IMR-90 (cell line): ENCODE measurements at regions not wholly inside any gene's neighbourhood (a gene's known extent, or its start where the extent isn't known, plus 50 kb on each side); places are given as distances from the start of the nearest gene placed in this dataset.

ENCODE experiments used
- BHLHE40 ChIP-seq: fragments of 150-350 bp; IDR thresholded peaks from 2 replicates; pipeline ENCODE4 v1.6.1; 2016; ENCODE audit warnings: mild to moderate bottlenecking, low read depth, low read length
- CEBPB ChIP-seq: IDR thresholded peaks from 2 replicates; pipeline ENCODE4 v1.6.1; 2012; ENCODE audit warnings: low read depth, low read length, improper control_type of control experiment
- CHD1 ChIP-seq: IDR thresholded peaks from 2 replicates; pipeline ENCODE4 v1.6.1; 2012; ENCODE audit warnings: low read depth, low read length, improper control_type of control experiment
- CTCF ChIP-seq: conservative IDR thresholded peaks from 2 replicates; pipeline ENCODE4 v1.5.1; 2012; ENCODE audit warnings: mild to moderate bottlenecking, low read depth, low read length, improper control_type of control experiment
- ELK1 ChIP-seq: fragments of 150-350 bp; IDR thresholded peaks from 2 replicates; pipeline ENCODE4 v1.6.1; 2016; ENCODE audit warnings: low read depth, mild to moderate bottlenecking, low read length, moderate library complexity, borderline replicate concordance
- MAZ ChIP-seq: IDR thresholded peaks from 2 replicates; pipeline ENCODE4 v1.6.1; 2012; ENCODE audit warnings: low read depth, mild to moderate bottlenecking, low read length, improper control_type of control experiment, moderate library complexity, borderline replicate concordance
- NFE2L2 ChIP-seq: fragments of 150-350 bp; IDR thresholded peaks from 2 replicates; pipeline ENCODE4 v1.6.1; 2016; ENCODE audit warnings: low read depth, mild to moderate bottlenecking, low read length
- POLR2A ChIP-seq: IDR thresholded peaks from 2 replicates; pipeline ENCODE4 v1.6.1; 2012; ENCODE audit warnings: mild to moderate bottlenecking, low read depth, low read length
- RCOR1 ChIP-seq: IDR thresholded peaks from 2 replicates; pipeline ENCODE4 v1.6.1; 2012; ENCODE audit warnings: mild to moderate bottlenecking, low read length, improper control_type of control experiment; ENCODE audit not compliant: insufficient replicate concordance
- USF2 ChIP-seq: fragments of 150-350 bp; IDR thresholded peaks from 2 replicates; pipeline ENCODE4 v1.6.1; 2017; ENCODE audit warnings: mild to moderate bottlenecking, antibody characterized with exemption, low read length, low read depth

- TF ChIP-seq RCOR1 (no peak), CTCF (no peak), MAZ (no peak), POLR2A (no peak), CHD1 (no peak), ELK1 (no peak), NFE2L2 (no peak), USF2 (no peak), CEBPB (no peak), BHLHE40 (no peak)
Measured at GRCh38 chr4:14865031-14865366, 137.3 kb upstream of the CPEB2 start.
